Osteoblast (primary cell): ENCODE measurements at regions not wholly inside any gene's neighbourhood (a gene's known extent, or its start where the extent isn't known, plus 50 kb on each side); places are given as distances from the start of the nearest gene placed in this dataset.

Source experiments
- DNase-seq: peaks from one replicate; pipeline ENCODE4 v3.0.0; 2011; ENCODE audit warnings: low spot score, mixed read lengths; ENCODE audit not compliant: insufficient read length; ENCODE audit errors: missing footprints
- H2AFZ ChIP-seq: 2 replicates; pipeline ENCODE4 v1.6.0; 2011; ENCODE audit warnings: mild to moderate bottlenecking, low read length
- H3K27ac ChIP-seq: 2 replicates; pipeline ENCODE4 v1.5.1; 2011; ENCODE audit warnings: mild to moderate bottlenecking, low read depth, low read length, moderate library complexity
- H3K27me3 ChIP-seq: 2 replicates; pipeline ENCODE4 v1.6.0; 2012; ENCODE audit warnings: mild to moderate bottlenecking, control low read depth, inconsistent platforms, low read length, moderate library complexity; ENCODE audit not compliant: insufficient read depth
- H3K36me3 ChIP-seq: 2 replicates; pipeline ENCODE4 v1.5.1; 2011; ENCODE audit warnings: mild to moderate bottlenecking, low read length, control low read depth, moderate library complexity; ENCODE audit not compliant: insufficient read depth
- H3K4me1 ChIP-seq: 2 replicates; pipeline ENCODE4 v1.5.1; 2011; ENCODE audit warnings: mild to moderate bottlenecking, low read length, control low read depth, moderate library complexity; ENCODE audit not compliant: insufficient read depth
- H3K4me2 ChIP-seq: 2 replicates; pipeline ENCODE4 v1.6.0; 2011; ENCODE audit warnings: mild to moderate bottlenecking, low read length; ENCODE audit not compliant: insufficient read depth
- H3K4me3 ChIP-seq: fragments of 200-600 bp; sonication (generic); 3 replicates; pipeline ENCODE4 v1.5.1; 2012; ENCODE audit warnings: mild to moderate bottlenecking, low read length, inconsistent platforms; ENCODE audit not compliant: insufficient read depth
- H3K79me2 ChIP-seq: 2 replicates; pipeline ENCODE4 v1.6.0; 2012; ENCODE audit warnings: mild to moderate bottlenecking, low read length, control low read depth, inconsistent platforms; ENCODE audit not compliant: insufficient read depth
- H3K9me3 ChIP-seq: 2 replicates; pipeline ENCODE4 v1.5.1; 2011; ENCODE audit warnings: low read depth, low read length, control low read depth
- H4K20me1 ChIP-seq: 2 replicates; pipeline ENCODE4 v1.6.0; 2012; ENCODE audit warnings: mild to moderate bottlenecking, low read length, control low read depth; ENCODE audit not compliant: insufficient read depth
- TF ChIP-seq, protein P1 (sequence below): IDR thresholded peaks from 2 replicates; pipeline ENCODE4 v1.5.1; 2011; ENCODE audit warnings: mild to moderate bottlenecking, low read depth, low read length, moderate library complexity; ENCODE audit errors: extremely low read depth

DNA sequence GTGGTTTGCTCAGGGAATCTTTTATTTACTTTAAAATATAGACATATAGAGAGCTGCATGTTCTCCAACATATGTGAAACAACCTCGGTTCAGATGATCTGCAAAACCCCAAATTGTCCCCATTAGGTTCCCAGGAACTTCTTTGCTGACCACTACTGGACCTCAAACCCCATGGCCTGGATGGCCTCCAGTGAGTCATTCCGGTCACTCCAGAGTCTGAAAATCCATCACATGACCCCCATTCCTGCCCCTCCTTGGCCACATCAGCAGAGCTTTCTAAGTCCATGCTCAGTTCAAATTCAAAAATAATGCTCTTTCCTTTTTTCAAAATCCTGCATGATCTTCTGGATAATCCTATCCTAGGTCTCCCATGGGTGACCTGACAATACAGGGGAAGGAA is 271.0 kb downstream of the TNS1 start:
- Histone ChIP-seq H3K4me1 (peaks cover 26% of the 10 kb centered on the region), H3K27ac (no peak overlapping the region), H3K4me3 (no peak overlapping the region), H3K9me3 (no peaks in the 10 kb centered on the region), H3K27me3 (no peaks in the 10 kb centered on the region), H4K20me1 (no peaks in the 10 kb centered on the region), H3K4me2 (no peak overlapping the region), H3K79me2 (no peaks in the 10 kb centered on the region), H2AFZ (no peak overlapping the region), H3K36me3 (no peaks in the 10 kb centered on the region)
- no peak for DNase-seq
- TF ChIP-seq, protein P1, sequence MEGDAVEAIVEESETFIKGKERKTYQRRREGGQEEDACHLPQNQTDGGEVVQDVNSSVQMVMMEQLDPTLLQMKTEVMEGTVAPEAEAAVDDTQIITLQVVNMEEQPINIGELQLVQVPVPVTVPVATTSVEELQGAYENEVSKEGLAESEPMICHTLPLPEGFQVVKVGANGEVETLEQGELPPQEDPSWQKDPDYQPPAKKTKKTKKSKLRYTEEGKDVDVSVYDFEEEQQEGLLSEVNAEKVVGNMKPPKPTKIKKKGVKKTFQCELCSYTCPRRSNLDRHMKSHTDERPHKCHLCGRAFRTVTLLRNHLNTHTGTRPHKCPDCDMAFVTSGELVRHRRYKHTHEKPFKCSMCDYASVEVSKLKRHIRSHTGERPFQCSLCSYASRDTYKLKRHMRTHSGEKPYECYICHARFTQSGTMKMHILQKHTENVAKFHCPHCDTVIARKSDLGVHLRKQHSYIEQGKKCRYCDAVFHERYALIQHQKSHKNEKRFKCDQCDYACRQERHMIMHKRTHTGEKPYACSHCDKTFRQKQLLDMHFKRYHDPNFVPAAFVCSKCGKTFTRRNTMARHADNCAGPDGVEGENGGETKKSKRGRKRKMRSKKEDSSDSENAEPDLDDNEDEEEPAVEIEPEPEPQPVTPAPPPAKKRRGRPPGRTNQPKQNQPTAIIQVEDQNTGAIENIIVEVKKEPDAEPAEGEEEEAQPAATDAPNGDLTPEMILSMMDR = no peak

DNA sequence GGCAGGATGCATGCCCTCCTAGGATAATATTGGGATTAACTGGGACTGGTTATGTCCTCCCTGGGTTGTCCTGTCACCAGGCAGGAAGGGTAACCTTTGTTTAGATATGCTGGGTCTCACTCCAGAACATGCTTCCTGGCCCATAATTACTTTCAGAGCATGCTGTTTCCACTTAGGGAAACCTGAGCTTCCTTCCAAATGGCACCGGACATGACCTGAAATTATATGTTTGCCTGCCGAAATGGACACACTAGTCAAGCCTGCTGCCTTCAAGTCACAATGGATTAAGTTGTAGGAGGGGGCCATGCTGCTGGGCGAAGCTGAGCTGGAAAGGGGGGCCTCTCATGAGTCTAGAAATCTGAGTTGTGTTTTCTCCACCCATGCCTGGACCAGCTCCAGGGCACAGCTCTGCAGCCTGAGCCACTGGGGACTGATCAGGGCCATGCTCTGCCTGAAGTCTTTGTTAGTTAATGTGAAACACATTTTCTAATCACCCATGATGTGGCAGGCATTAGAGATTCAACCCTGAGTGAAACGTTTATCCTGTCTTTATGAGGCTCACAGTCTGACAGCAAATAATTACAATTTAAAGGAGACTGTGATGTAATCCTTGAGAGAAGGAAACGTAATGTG is 273.3 kb downstream of the TNS1 start:
- no peaks in the 10 kb centered on the region for H3K79me2 ChIP-seq
- H3K4me2 ChIP-seq = no peak overlapping the region
- TF ChIP-seq, protein P1 = no peak
- no peaks in the 10 kb centered on the region for H4K20me1 ChIP-seq
- no peak for DNase-seq
- no peaks in the 10 kb centered on the region for H3K27me3 ChIP-seq
- peak overlapping the region; percentile 13 for H2AFZ ChIP-seq
- H3K27ac ChIP-seq = no peak overlapping the region
- no peak overlapping the region for H3K4me3 ChIP-seq
- peaks cover 26% of the 10 kb centered on the region for H3K4me1 ChIP-seq
- H3K9me3 ChIP-seq = no peaks in the 10 kb centered on the region
- no peaks in the 10 kb centered on the region for H3K36me3 ChIP-seq

DNA sequence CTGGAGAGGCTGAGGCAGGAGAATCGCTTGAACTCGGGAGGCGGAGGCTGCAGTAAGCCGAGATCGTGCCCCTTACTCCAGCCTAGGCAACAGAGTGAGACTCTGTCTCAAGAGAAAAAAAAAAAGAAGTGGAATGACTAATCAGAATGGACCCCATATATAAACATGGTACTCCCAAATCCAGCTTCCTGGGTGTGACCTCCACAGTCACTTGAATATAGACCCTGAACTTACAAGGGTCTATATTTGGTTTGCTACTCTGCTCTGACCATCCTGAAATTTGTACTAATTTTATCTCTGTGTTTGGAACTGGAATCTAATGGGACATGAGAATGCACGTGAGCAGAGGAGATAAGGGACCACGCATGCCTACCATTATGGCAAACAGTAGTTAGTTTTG is 275.0 kb downstream of the TNS1 start:
- no peak overlapping the region for H3K4me3 ChIP-seq
- H3K4me1 ChIP-seq = peaks cover 22% of the 10 kb centered on the region
- DNase-seq = no peak
- no peak overlapping the region for H2AFZ ChIP-seq
- no peak overlapping the region for H3K27ac ChIP-seq
- no peaks in the 10 kb centered on the region for H3K36me3 ChIP-seq
- H3K4me2 ChIP-seq = no peak overlapping the region
- H3K27me3 ChIP-seq = no peaks in the 10 kb centered on the region
- no peaks in the 10 kb centered on the region for H4K20me1 ChIP-seq
- TF ChIP-seq, protein P1 = no peak
- no peaks in the 10 kb centered on the region for H3K79me2 ChIP-seq
- H3K9me3 ChIP-seq = no peaks in the 10 kb centered on the region

DNA sequence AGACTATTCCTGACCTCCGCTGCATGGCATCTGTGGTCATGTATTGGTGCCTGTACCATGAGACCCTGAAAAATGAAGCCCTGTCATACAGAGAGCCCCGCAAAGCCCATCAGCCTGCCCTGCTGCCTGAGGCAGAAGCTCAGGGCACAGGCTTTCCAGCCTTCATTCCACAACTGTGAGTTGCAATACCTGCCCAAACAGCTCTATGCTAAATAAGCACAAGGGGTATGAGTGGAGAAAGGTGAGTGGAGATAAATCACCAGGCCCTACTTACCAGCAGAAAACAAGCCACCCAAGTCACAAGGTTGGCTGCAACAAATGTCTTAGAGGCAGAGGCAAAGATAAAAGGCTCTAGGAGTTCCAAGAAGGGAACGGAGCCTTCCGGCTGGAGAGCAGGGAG is 277.4 kb downstream of the TNS1 start:
- Histone ChIP-seq H3K27me3 (no peaks in the 10 kb centered on the region), H3K4me3 (no peak overlapping the region), H3K36me3 (no peaks in the 10 kb centered on the region), H4K20me1 (no peaks in the 10 kb centered on the region), H3K9me3 (no peaks in the 10 kb centered on the region), H3K27ac (no peak overlapping the region), H2AFZ (no peak overlapping the region), H3K79me2 (no peaks in the 10 kb centered on the region), H3K4me2 (no peak overlapping the region), H3K4me1 (peaks cover 9% of the 10 kb centered on the region)
- no peak for DNase-seq
- TF ChIP-seq, protein P1 = no peak
